Brain pericyte (primary cell): ENCODE measurements at regions not wholly inside any gene's neighbourhood (a gene's known extent, or its start where the extent isn't known, plus 50 kb on each side); places are given as distances from the start of the nearest gene placed in this dataset.
"Not testable (repeated sequence)": the region's sequence is repeated elsewhere in the genome, so short reads cannot be mapped to it uniquely, and the experiment has no call there.

Source experiments
- DNase-seq: peaks from one replicate; pipeline ENCODE4 v3.0.0-alpha.2; 2012; ENCODE audit warnings: low read depth, low spot score

GRCh38 chr10:29794776-29795611, 160.2 kb upstream of the SVIL start:
- DNase-seq = no peak

GRCh38 chr10:29791773-29792172, 157.0 kb upstream of the SVIL start:
- no peak for DNase-seq

- DNase-seq = no peak
Measured at GRCh38 chr10:29790207-29790606, 155.4 kb upstream of the SVIL start.

GRCh38 chr10:29788113-29788512, 153.3 kb upstream of the SVIL start:
- no peak for DNase-seq

- no peak for DNase-seq
Measured at GRCh38 chr10:29785701-29786100, 150.9 kb upstream of the SVIL start.

- DNase-seq = peak; percentile 98
Measured at GRCh38 chr10:29784175-29784773, 149.5 kb upstream of the SVIL start.

- no peak for DNase-seq
Measured at GRCh38 chr10:29783201-29783947, 148.6 kb upstream of the SVIL start.

GRCh38 chr10:29780639-29781038, 145.9 kb upstream of the SVIL start:
- no peak for DNase-seq

GRCh38 chr10:29780096-29780495, 145.3 kb upstream of the SVIL start:
- DNase-seq = no peak

- no peak for DNase-seq
Measured at GRCh38 chr10:29776246-29776645, 141.5 kb upstream of the SVIL start.

- no peak for DNase-seq
Measured at GRCh38 chr10:29774475-29774874, 139.7 kb upstream of the SVIL start.

- DNase-seq = no peak
Measured at GRCh38 chr10:29773675-29774091, 138.9 kb upstream of the SVIL start.

- DNase-seq = no peak
Measured at GRCh38 chr10:29772403-29772802, 137.6 kb upstream of the SVIL start.

- no peak for DNase-seq
Measured at GRCh38 chr10:29771376-29771775, 136.6 kb upstream of the SVIL start.

GRCh38 chr10:29769277-29769676, 134.5 kb upstream of the SVIL start:
- not testable (repeated sequence) for DNase-seq

- DNase-seq = no peak
Measured at GRCh38 chr10:29767968-29768367, 133.2 kb upstream of the SVIL start.

- no peak for DNase-seq
Measured at GRCh38 chr10:29766753-29767152, 132.0 kb upstream of the SVIL start.

- DNase-seq = no peak
Measured at GRCh38 chr10:29765330-29765729, 130.6 kb upstream of the SVIL start.

- DNase-seq = no peak
Measured at GRCh38 chr10:29763396-29763795, 128.6 kb upstream of the SVIL start.

GRCh38 chr10:29761916-29762315, 127.1 kb upstream of the SVIL start:
- DNase-seq = no peak

- DNase-seq = no peak
Measured at GRCh38 chr10:29760138-29760900, 125.5 kb upstream of the SVIL start.
